ENCODE measurements at regions not wholly inside any gene's neighbourhood (a gene's known extent, or its start where the extent isn't known, plus 50 kb on each side); places are given as distances from the start of the nearest gene placed in this dataset.
A peak's percentile ranks its signal among the peaks of the same experiment; 100 is the strongest.

GRCh38 chr18:39647627-39648534 is 2082.3 kb upstream of the CELF4 start:
- peak in 1 of 2 donors; percentile 64 for DNase-seq (ENCODE audit: low read depth in 2 of 2)

- no peak for DNase-seq (ENCODE audit: low read depth in 2 of 2)
Measured at GRCh38 chr18:39638224-39638623, 2072.6 kb upstream of the CELF4 start.

- DNase-seq (ENCODE audit: low read depth in 2 of 2) = no peak
Measured at GRCh38 chr18:39636931-39637330, 2071.3 kb upstream of the CELF4 start.

GRCh38 chr18:39635966-39636365 is 2070.4 kb upstream of the CELF4 start:
- no peak for DNase-seq (ENCODE audit: low read depth in 2 of 2)

- DNase-seq (ENCODE audit: low read depth in 2 of 2) = no peak
Measured at GRCh38 chr18:39635192-39635591, 2069.6 kb upstream of the CELF4 start.

DNA sequence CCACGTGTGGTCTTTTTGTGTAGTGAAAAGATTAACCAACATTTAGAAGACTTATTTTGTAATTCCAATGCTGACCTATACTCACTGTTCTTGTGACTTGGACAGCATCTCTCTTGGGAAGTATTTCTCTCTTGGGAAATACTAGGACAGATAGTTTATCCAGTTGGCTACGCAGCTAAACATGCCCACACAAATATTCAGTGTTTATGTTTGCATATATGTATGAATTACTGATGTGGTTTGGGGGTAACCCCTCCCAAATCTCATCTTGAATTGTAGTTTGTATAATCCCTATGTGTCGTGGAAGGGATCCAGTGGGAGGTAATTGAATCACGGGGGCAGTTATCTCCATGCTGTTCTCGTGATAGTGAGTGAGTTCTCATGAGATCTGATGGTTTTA is 2062.3 kb upstream of the CELF4 start:
- no peak for DNase-seq (ENCODE audit: low read depth in 2 of 2)

GRCh38 chr18:39624961-39625360 is 2059.4 kb upstream of the CELF4 start:
- DNase-seq (ENCODE audit: low read depth in 2 of 2) = no peak

DNA sequence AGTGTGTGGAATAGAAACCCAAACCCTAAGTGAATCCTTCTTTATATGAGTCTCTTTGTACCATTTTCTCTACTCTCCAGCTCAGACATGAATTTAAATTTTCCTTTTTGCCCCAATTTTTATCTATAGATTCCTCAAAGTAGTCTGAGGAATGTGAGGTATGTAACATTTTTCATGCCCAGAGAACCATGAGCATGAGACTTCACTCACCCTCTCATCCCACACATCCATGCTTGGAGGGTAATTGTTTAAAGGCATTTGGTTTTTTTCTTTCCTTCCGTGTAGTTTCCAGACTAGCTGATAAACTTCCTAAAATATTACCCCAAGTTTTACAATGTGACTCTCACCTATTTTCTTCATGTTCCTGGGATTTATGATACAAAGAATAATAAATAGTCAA is 2056.8 kb upstream of the CELF4 start:
- no peak for DNase-seq (ENCODE audit: low read depth in 2 of 2)

DNA sequence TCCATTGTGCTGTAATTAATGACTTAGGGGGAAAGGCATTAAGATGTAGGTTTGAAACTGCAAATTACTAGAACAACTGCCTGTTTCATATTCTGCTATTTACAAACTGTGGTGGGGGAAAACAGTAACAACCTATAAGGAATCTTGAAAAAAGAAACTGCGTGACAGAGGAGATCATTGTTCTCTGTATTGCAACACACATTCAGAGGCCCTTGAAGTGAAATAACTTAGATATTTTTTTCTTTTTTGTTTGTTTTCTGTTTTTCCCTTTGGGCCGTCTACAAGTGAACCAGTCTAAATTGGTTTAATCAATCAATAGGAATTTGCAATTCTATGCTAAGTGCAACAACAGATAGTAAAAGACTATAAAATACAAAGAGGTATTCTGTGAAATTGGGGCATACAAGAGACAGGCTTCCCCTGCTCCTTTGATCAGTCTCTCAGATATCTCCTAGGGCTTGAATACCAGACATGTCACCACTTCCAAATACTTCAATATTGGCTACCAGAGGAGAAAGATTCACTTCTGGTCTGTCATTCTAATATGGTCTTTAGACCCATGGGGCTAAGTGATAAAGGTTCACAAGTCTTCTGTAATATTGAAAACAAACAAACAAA is 2055.1 kb upstream of the CELF4 start:
- DNase-seq (ENCODE audit: low read depth in 2 of 2) = no peak

- DNase-seq (ENCODE audit: low read depth in 2 of 2) = no peak
Measured at GRCh38 chr18:39618265-39619003, 2052.8 kb upstream of the CELF4 start.

GRCh38 chr18:39611381-39612100 is 2045.9 kb upstream of the CELF4 start:
- DNase-seq (ENCODE audit: low read depth in 2 of 2) = no peak

- DNase-seq (ENCODE audit: low read depth in 2 of 2) = no peak
Measured at GRCh38 chr18:39607034-39607433, 2041.4 kb upstream of the CELF4 start.

DNA sequence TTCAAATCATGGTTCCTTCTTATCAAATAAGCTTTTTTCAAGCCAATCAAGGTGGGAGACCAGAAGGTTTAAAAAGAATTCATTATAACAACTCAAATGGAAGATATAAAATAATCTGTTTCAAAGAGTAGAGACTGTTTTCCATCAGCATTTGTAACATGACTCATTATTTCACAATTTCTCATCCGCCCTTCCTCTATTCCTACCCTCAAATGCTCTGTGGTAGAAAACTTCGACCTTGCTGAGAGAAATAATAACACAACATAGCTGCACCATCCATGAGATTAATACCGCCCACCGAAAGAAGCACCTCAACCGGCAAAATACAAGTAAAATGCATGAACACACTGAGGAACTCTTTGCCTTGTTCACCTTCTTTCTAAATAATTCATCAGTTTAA is 2039.2 kb upstream of the CELF4 start:
- peak; percentile 27 to 32 for DNase-seq (ENCODE audit: low read depth in 2 of 2)

DNA sequence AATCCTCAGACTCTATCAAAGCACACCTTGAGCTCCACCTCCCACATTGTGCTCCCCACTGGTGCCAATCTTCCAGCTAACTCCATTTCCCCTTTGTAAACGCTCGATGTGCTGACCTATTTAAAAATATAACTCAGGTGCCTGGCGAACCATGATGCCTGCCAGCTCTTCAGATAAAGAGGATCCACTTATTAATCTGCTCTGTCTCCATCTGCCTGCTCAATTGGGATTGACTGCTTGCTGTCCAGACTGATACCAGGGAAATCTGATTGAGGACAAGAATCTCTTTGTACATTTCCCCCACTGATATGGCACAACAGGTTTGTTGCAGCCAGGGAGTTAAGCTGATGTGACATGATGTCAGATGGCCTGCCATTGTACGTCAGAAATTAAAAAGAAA is 2036.5 kb upstream of the CELF4 start:
- no peak for DNase-seq (ENCODE audit: low read depth in 2 of 2)

- no peak for DNase-seq (ENCODE audit: low read depth in 2 of 2)
Measured at GRCh38 chr18:39600894-39601293, 2035.3 kb upstream of the CELF4 start.

DNA sequence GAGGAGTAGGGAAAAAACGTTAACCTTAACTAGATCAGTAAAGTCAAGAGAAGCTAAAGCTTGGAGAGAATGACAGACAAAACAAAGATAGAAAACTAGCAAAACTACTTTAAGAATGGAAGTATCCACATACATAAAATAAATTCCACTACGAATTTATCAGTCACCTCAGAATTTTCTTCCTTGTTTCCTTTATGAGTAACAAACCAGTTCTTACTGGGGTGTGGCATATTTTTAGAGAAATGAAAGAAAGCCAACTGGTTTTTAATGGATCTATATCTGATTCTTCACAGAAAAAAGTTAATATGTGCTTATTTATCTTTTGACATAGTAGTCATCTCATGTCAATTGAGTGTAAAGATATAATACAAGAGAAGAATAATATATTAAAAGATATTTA is 2033.7 kb upstream of the CELF4 start:
- no peak for DNase-seq (ENCODE audit: low read depth in 2 of 2)

- peak; percentile 2 to 26 for DNase-seq (ENCODE audit: low read depth in 2 of 2)
Measured at GRCh38 chr18:39596891-39597290, 2031.3 kb upstream of the CELF4 start.

- no peak for DNase-seq (ENCODE audit: low read depth in 2 of 2)
Measured at GRCh38 chr18:39596221-39596620, 2030.6 kb upstream of the CELF4 start.

- no peak for DNase-seq (ENCODE audit: low read depth in 2 of 2)
Measured at GRCh38 chr18:39594206-39594605, 2028.6 kb upstream of the CELF4 start.

GRCh38 chr18:39591649-39592048 is 2026.1 kb upstream of the CELF4 start:
- DNase-seq (ENCODE audit: low read depth in 2 of 2) = no peak

GRCh38 chr18:39589496-39589895 is 2023.9 kb upstream of the CELF4 start:
- DNase-seq (ENCODE audit: low read depth in 2 of 2) = no peak

GRCh38 chr18:39587586-39587985 is 2022.0 kb upstream of the CELF4 start:
- no peak for DNase-seq (ENCODE audit: low read depth in 2 of 2)
